Epithelial cell of esophagus (primary cell): ENCODE measurements at regions not wholly inside any gene's neighbourhood (a gene's known extent, or its start where the extent isn't known, plus 50 kb on each side); places are given as distances from the start of the nearest gene placed in this dataset.

Experiments used
- DNase-seq: peaks from one replicate; pipeline ENCODE4 v3.0.0; 2010; ENCODE audit warnings: low read depth
- H3K4me3 ChIP-seq: 2 replicates; pipeline ENCODE4 v1.5.1; 2011; ENCODE audit warnings: mild to moderate bottlenecking, low read length, control low read depth
- TF ChIP-seq, protein P1 (sequence below): IDR thresholded peaks from 2 replicates; pipeline ENCODE4 v1.5.1; 2011; ENCODE audit warnings: low read depth, mild to moderate bottlenecking, low read length, control low read depth, inconsistent platforms; ENCODE audit not compliant: insufficient read depth; ENCODE audit errors: missing control alignments

DNA sequence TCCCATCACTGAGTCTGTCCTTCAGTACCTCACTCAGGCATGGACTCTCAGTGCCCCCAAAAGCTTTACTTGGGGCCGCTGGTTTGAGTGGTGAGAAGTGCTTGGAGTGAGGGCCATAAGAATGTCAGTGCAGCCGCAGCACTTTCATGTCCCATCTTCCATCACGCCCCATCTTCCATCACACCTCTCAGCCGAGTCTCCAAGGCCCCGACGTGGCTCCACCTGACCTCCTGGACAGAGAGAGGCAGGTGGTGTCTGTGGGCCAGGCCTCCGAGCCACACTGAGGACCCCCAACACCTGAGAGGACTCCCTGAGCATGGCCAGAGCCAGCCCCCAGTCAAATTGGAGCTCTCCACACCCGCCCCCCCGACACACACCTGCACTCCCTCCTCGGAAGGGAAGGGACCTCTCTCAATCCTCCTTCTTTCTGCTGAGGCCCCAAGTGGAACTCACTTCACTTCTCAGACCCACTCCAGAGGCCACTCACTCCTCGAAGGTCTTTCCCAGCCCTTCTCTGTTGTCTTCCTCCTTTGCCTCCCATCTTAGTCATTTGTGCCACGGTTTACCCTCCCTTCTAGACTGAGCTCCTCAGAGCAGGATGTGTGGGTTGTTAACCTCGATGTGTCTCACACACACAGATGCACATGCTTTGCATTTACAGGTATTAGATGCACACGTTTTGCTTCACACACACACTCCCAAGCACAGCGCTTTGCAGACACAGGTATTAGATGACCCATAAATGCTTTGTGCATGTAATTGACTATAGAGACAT lies 65.7 kb upstream of the ATP12A start:
- no peak overlapping the region for H3K4me3 ChIP-seq
- DNase-seq, result no peak

DNA sequence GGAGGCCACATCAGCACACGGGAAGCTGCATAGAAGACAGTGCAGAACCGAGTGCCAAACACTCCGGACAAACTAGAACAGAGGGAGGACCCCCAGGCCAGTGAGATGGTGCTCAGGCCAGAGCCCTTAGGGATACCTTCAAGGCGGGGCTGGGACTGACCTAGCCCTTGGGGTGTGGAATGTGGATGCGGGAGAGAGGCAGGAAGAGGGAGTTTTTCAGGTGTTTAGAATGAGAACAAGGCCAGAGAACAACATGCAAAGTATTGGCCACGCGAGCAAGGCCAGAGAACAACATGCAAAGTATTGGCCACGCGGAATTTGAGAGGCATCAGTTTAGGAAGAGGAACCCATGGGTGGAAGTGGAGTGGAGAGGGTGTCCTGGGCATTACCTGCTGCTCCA lies 65.1 kb upstream of the ATP12A start:
- no peak for DNase-seq
- TF ChIP-seq, protein P1, sequence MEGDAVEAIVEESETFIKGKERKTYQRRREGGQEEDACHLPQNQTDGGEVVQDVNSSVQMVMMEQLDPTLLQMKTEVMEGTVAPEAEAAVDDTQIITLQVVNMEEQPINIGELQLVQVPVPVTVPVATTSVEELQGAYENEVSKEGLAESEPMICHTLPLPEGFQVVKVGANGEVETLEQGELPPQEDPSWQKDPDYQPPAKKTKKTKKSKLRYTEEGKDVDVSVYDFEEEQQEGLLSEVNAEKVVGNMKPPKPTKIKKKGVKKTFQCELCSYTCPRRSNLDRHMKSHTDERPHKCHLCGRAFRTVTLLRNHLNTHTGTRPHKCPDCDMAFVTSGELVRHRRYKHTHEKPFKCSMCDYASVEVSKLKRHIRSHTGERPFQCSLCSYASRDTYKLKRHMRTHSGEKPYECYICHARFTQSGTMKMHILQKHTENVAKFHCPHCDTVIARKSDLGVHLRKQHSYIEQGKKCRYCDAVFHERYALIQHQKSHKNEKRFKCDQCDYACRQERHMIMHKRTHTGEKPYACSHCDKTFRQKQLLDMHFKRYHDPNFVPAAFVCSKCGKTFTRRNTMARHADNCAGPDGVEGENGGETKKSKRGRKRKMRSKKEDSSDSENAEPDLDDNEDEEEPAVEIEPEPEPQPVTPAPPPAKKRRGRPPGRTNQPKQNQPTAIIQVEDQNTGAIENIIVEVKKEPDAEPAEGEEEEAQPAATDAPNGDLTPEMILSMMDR, result no peak
- H3K4me3 ChIP-seq, result no peak overlapping the region

More for the DNA sequence above, 65.7 kb upstream of the ATP12A start:
- TF ChIP-seq, protein P1, result no peak

DNA sequence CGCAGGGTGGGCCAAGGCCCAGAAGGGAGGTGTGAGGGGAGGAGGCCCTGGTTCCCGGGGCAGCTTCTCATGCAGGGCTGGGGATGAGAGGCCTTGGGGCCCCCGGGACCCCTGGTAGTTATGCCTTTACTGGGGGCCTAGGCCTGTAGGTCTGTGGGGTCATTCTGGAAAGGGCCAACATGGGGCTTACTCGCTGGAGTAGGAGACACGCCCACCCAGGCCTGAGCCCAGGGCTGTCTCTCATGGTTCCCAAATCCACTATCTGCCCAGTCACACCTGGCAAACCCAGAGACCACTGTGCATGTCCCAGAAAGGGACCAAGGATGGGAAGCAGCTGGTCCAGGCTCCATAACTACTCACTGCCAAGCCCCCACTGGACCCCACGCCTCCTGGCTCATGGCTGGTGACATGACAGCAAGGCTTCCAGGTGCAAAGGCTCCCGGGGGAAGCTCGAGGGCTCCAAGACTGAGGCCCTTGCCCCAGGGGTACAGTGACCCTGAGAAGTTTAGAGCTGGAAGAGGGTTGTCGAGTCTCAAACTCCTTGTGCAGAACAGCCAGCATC lies 64.2 kb upstream of the ATP12A start:
- TF ChIP-seq, protein P1, result no peak
- no peak for DNase-seq

DNA sequence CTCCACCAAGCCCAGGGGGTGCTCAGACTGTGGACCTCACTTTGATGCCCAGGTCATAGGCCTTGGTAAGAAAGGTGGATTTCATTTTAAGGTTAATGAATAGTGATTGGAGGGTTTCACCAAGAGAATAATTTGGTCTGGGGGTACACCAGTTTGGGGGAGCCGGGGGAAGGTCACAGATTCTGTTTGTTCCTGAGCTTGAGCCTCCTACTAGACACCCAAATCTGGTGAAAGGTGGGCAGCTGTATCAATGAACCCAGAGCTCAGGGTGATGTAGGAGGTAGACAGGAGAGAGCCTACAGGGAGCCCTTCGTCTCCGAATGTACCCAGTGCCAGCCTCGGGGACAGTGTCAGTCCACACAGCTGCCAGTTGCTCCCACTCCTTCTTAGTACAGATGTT lies 63.7 kb upstream of the ATP12A start:
- TF ChIP-seq, protein P1, result no peak
- no peak overlapping the region for H3K4me3 ChIP-seq
- no peak for DNase-seq

More for the DNA sequence above, 64.2 kb upstream of the ATP12A start:
- H3K4me3 ChIP-seq, result no peak overlapping the region

DNA sequence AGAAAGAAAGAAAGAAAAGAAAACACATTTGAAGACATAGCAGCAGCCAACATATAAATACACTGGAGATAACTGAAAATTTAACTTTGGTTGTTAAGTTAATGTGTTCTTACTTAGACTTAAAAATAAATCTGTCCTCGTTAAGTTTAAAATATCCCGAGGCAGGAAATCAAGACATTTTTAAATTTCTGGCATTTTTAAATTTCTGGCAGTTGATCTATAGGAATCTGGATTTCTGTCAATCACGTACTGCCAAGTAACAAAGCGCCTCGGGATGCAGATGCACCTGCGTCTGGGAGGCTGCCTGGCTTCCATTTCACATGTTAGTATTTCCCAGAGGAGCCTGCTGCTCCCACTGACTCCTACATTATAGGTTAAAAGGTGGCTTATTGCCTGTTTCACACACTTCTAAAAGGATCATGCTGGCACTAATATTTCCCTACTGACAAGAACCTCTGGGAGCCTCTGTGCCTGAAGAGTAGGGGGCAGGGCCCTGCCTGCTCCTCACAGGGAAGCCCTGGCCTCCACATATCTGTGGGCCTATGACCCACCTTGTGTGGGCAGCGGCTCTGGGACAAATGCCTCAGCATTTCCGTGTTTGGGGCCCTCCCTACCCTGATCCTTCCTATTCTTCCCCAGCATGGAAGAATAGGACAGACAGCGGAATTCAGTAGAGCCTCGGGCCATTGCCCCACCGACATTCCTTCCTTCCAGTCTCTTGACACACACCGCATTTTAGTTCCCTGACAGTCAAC lies 62.8 kb upstream of the ATP12A start:
- H3K4me3 ChIP-seq, result no peak overlapping the region
- TF ChIP-seq, protein P1, result no peak
- no peak for DNase-seq

DNA sequence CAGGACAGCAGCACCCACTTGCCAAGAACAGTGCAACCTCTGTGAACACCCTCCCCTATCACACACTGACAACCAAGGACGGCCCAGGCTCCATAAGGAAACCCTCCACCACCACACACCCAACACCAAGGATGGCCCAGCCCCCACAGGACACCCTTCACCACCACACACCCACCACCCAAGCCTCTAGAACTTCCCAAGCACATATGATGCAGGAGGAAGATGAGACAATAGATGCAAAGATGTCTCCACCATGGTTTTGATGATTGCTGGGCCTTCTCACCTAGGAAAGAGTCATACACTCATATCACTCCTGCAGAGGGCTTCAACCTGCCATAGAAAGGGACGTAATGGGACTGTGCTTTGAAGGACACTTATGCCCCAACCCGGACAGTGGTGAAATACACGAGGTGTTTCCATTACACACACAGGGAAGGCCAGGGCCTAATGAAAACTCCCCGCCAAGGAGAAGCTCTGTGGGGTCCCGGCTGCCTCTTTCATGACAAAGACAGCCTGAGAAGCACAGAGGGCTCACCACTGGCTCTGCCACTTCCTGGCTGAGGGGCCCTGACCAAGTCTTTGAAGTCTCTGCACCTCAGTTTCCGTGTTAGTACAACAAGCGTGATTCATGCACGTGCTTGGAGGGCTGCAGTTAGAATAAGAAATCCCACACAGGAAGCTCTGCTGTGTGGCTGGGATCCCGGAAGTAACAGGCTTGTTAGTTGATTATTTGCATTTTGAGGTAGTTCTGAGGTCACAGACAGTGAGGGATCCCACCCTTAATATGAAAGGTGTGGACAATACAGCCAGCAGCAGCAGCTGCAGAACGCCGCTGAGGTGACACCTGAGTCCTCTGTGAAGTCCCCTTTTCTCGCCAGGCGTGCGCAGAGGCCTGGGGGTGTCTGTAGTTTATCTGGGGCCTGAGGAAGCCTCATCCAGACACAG lies 61.9 kb upstream of the ATP12A start:
- TF ChIP-seq, protein P1, result no peak
- no peak overlapping the region for H3K4me3 ChIP-seq
- DNase-seq, result no peak
